Mesenchymal stem cell (in vitro differentiated cells and primary cell): ENCODE measurements at regions not wholly inside any gene's neighbourhood (a gene's known extent, or its start where the extent isn't known, plus 50 kb on each side); places are given as distances from the start of the nearest gene placed in this dataset.

Source experiments
- DNase-seq: peaks from one replicate; pipeline ENCODE4 v3.0.0-alpha.2; 2013
- H2AFZ ChIP-seq: one replicate; pipeline ENCODE4 v1.6.1; 2013; ENCODE audit warnings: low read depth, mild to moderate bottlenecking, control low read depth, inconsistent platforms, low read length, moderate library complexity
- H2AK5ac ChIP-seq: 2 replicates; pipeline ENCODE4 v1.6.1; 2013; ENCODE audit warnings: low read length, moderate library complexity, mild to moderate bottlenecking, inconsistent platforms; ENCODE audit not compliant: severe bottlenecking
- H2BK120ac ChIP-seq: one replicate; pipeline ENCODE4 v1.6.1; 2013; ENCODE audit warnings: low read depth, mild to moderate bottlenecking, inconsistent platforms, low read length, moderate library complexity
- H2BK12ac ChIP-seq, 2 experiments: one replicate each; pipeline ENCODE4 v1.6.1; 2013; ENCODE audit warnings: inconsistent platforms in 2 of 2, low read length in 2 of 2, mild to moderate bottlenecking in 2 of 2, moderate library complexity in 2 of 2, control low read depth in 1 of 2
- H2BK15ac ChIP-seq: one replicate; pipeline ENCODE4 v1.6.1; 2013; ENCODE audit warnings: mild to moderate bottlenecking, low read depth, inconsistent platforms; ENCODE audit not compliant: poor library complexity, severe bottlenecking
- H2BK5ac ChIP-seq: 2 replicates; pipeline ENCODE4 v1.6.1; 2013; ENCODE audit warnings: low read depth, mild to moderate bottlenecking, low read length, control low read depth, inconsistent platforms; ENCODE audit not compliant: poor library complexity, severe bottlenecking
- H3K14ac ChIP-seq, 2 experiments: one replicate each; pipeline ENCODE4 v1.6.1; 2013; ENCODE audit warnings: inconsistent platforms in 2 of 2, low read length in 2 of 2, control low read depth in 1 of 2, mild to moderate bottlenecking in 1 of 2, moderate library complexity in 1 of 2
- H3K18ac ChIP-seq, 2 experiments: one replicate each; pipeline ENCODE4 v1.6.1; 2013; ENCODE audit warnings: inconsistent platforms in 2 of 2, low read length in 2 of 2, control low read depth in 1 of 2, low read depth in 1 of 2, mild to moderate bottlenecking in 1 of 2
- H3K23ac ChIP-seq, 2 experiments: one replicate each; pipeline ENCODE4 v1.6.1; 2013; ENCODE audit warnings: inconsistent platforms in 2 of 2, low read length in 2 of 2, mild to moderate bottlenecking in 2 of 2, moderate library complexity in 2 of 2, control low read depth in 1 of 2
- H3K27ac ChIP-seq: 2 replicates; pipeline ENCODE4 v1.5.1; 2013; ENCODE audit warnings: mild to moderate bottlenecking, moderate library complexity, low read length, control low read depth, inconsistent platforms; ENCODE audit not compliant: poor library complexity, severe bottlenecking
- H3K27me3 ChIP-seq, 2 experiments: 2 replicates each; pipeline versions ENCODE4 v1.6.1 to v1.7.0; 2013; ENCODE audit warnings: low read length in 2 of 2, mild to moderate bottlenecking in 2 of 2, moderate library complexity in 2 of 2, control low read depth in 1 of 2, inconsistent platforms in 1 of 2; ENCODE audit not compliant: control insufficient read depth in 1 of 2, insufficient read depth in 1 of 2
- H3K36me3 ChIP-seq, 2 experiments: 2 replicates each; pipeline versions ENCODE4 v1.6.1 to v1.7.0; 2013; ENCODE audit warnings: low read length in 2 of 2, control low read depth in 1 of 2, inconsistent platforms in 1 of 2, low read depth in 1 of 2, mild to moderate bottlenecking in 1 of 2; ENCODE audit not compliant: insufficient read depth in 2 of 2, control insufficient read depth in 1 of 2
- H3K4ac ChIP-seq, 2 experiments: one replicate each; pipeline ENCODE4 v1.6.1; 2013; ENCODE audit warnings: inconsistent platforms in 2 of 2, low read length in 2 of 2, mild to moderate bottlenecking in 2 of 2, moderate library complexity in 2 of 2, control low read depth in 1 of 2, low read depth in 1 of 2
- H3K4me1 ChIP-seq: 2 replicates; pipeline ENCODE4 v1.6.1; 2013; ENCODE audit warnings: low read depth, low read length, control low read depth; ENCODE audit not compliant: control insufficient read depth, insufficient read depth
- H3K4me2 ChIP-seq: 2 replicates; pipeline ENCODE4 v1.6.1; 2013; ENCODE audit warnings: low read length, mild to moderate bottlenecking, inconsistent platforms; ENCODE audit not compliant: poor library complexity, severe bottlenecking
- H3K4me3 ChIP-seq, 2 experiments: 2 replicates each; pipeline versions ENCODE4 v1.5.1 to v1.7.0; 2013; ENCODE audit warnings: low read length in 2 of 2, mild to moderate bottlenecking in 2 of 2, control low read depth in 1 of 2, low read depth in 1 of 2; ENCODE audit not compliant: insufficient read depth in 1 of 2
- H3K79me1 ChIP-seq: replicated peaks from 2 replicates; pipeline ENCODE4 v1.6.1; 2013; ENCODE audit warnings: mild to moderate bottlenecking, control low read depth, low read length, inconsistent platforms; ENCODE audit not compliant: poor library complexity, severe bottlenecking
- H3K9ac ChIP-seq: 2 replicates; pipeline ENCODE4 v1.7.0; 2013; ENCODE audit warnings: mild to moderate bottlenecking, low read length, moderate library complexity
- H3K9me3 ChIP-seq: 2 replicates; pipeline ENCODE4 v1.7.0; 2013; ENCODE audit warnings: mild to moderate bottlenecking, low read length; ENCODE audit not compliant: control insufficient read depth
- H4K8ac ChIP-seq: one replicate; pipeline ENCODE4 v1.6.1; 2013; ENCODE audit warnings: inconsistent platforms, mild to moderate bottlenecking, low read length, moderate library complexity
- H4K91ac ChIP-seq: one replicate; pipeline ENCODE4 v1.6.1; 2013; ENCODE audit warnings: mild to moderate bottlenecking, low read length, inconsistent platforms
- WGBS: methylation state at CpG from one replicate; pipeline ENCODE4 v1.1.7; 2013; ENCODE audit warnings: mixed read lengths; 5-methylcytosine and 5-hydroxymethylcytosine counted together

DNA sequence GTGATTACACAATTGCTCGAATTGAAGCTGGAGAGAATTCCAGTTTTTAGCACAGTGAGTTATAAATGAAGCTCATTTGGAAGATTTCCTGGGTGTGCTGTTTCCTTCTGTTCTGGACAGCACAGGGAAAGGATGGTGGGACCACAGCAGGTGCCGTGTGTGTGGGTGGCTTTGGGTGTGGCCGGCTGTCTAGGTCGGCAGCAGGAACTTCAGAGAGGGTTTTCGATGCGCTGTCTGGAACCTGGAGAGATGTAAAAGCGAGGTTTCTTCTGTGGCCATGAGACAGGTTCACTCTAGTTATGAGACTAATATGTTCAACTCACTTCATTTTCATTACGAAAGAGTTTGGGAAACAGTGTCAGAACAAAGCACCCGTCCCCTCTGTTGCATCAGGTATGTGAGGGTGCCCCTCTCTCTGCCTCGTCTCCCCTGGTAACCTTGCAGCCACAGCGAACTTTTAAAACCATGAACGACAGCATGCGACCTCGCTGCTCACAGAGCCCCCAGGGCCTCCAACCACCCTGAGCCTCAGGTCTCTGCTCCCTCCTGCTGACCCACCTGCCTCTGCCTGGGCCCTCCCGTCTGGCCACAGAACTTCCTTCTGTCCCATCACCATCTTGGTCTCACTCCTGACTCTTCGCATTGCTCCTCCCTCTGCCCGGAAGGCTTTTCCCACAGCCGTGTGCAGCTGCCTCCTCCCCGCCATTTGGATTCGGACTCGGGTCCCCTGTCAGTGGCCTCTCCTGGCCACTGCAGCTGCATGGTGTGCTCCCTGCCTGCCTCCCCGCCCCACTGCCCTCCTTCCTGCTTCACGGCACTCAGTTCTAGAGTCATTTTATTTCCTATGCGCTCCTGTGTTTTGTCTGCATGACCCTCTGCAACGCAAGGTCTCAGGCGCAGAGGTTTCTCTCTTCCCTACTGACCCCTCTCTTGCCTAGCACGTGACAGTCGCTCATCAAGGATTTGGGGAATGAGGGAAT lies 151.2 kb downstream of the NDUFA10 start:
- no peak overlapping the region for H2BK120ac ChIP-seq
- peaks cover 0 to 18% of the 10 kb centered on the region in 2 experiments for H3K27me3 ChIP-seq
- no peak overlapping the region for H2AFZ ChIP-seq
- DNase-seq: no peak
- no peak overlapping the region for H2AK5ac ChIP-seq
- WGBS: 73% methylated on average over 26 of the region's 28 CpGs
- H3K36me3 ChIP-seq: no peaks in the 10 kb centered on the region
- no peak overlapping the region for H4K91ac ChIP-seq
- no peak overlapping the region for H4K8ac ChIP-seq
- H3K23ac ChIP-seq: no peak overlapping the region
- H3K4me1 ChIP-seq: no peaks in the 10 kb centered on the region
- H3K4ac ChIP-seq: no peak overlapping the region
- H3K14ac ChIP-seq: no peak overlapping the region
- H3K4me3 ChIP-seq: no peak overlapping the region
- H3K4me2 ChIP-seq: no peak overlapping the region
- no peak overlapping the region for H3K18ac ChIP-seq
- no peak overlapping the region for H2BK15ac ChIP-seq
- no peaks in the 10 kb centered on the region for H3K79me1 ChIP-seq
- H3K9ac ChIP-seq: no peak overlapping the region
- no peaks in the 10 kb centered on the region for H3K9me3 ChIP-seq
- no peak overlapping the region for H3K27ac ChIP-seq
- no peak overlapping the region for H2BK5ac ChIP-seq
- no peak overlapping the region for H2BK12ac ChIP-seq

DNA sequence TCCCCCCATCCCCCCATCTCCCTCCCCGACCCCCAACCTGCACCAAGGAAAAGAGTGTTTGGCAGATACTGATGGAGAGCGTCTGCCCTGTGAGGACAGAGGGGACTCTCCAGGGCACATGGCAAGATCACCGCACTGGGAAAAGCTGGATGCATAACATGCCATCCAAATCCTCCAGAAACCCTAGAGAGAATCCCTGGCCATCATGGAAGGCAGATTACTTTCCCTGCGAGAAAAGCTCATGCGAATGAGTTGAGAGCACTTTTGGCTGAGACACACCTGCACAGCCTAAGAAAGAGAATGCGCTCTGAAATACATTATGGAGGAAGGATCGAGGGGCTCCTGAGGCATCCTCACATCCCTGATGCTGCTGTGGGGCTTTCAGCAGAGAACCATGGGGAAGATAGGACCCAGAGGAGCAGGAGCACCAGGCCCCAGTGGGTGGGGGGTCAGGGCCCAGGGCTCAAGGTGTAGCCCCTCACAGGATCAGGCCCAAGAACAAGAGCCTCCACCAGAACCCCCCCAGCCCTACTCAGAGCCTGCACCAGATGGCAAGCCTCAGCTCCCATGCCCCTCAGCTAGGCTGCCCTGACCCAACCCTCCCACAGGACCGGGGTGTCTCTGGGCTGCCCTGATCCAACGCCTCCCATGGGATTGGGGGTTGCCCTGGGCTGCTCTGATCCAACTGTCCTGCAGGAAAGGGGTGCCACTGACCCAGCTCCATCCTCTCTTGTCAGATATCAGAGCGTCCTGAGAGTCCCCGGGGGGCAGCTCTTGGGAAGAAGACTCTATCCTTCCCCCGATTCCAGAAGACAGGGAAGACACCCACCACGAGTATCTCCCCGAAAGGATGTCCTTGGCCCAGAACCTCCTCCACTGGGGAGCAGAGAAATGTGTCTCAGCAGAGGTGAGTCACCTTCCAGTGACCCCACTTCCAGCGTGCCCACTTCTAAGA lies 153.4 kb downstream of the NDUFA10 start:
- H3K18ac ChIP-seq: no peak overlapping the region
- H3K4ac ChIP-seq: no peak overlapping the region
- H3K4me3 ChIP-seq: no peak overlapping the region
- no peak overlapping the region for H2AK5ac ChIP-seq
- no peaks in the 10 kb centered on the region for H3K36me3 ChIP-seq
- H4K8ac ChIP-seq: no peak overlapping the region
- H3K27me3 ChIP-seq: peaks cover 0 to 13% of the 10 kb centered on the region in 2 experiments
- no peak overlapping the region for H3K9ac ChIP-seq
- H3K14ac ChIP-seq: no peak overlapping the region
- no peaks in the 10 kb centered on the region for H3K4me1 ChIP-seq
- H3K4me2 ChIP-seq: no peak overlapping the region
- no peak overlapping the region for H3K27ac ChIP-seq
- no peak for DNase-seq
- no peak overlapping the region for H3K23ac ChIP-seq
- WGBS: 74% methylated on average over 14 of the region's 15 CpGs
- no peak overlapping the region for H4K91ac ChIP-seq
- H2BK12ac ChIP-seq: no peak overlapping the region
- H2BK5ac ChIP-seq: no peak overlapping the region
- H2BK120ac ChIP-seq: no peak overlapping the region
- no peaks in the 10 kb centered on the region for H3K79me1 ChIP-seq
- H2BK15ac ChIP-seq: no peak overlapping the region
- no peak overlapping the region for H2AFZ ChIP-seq
- H3K9me3 ChIP-seq: no peaks in the 10 kb centered on the region

DNA sequence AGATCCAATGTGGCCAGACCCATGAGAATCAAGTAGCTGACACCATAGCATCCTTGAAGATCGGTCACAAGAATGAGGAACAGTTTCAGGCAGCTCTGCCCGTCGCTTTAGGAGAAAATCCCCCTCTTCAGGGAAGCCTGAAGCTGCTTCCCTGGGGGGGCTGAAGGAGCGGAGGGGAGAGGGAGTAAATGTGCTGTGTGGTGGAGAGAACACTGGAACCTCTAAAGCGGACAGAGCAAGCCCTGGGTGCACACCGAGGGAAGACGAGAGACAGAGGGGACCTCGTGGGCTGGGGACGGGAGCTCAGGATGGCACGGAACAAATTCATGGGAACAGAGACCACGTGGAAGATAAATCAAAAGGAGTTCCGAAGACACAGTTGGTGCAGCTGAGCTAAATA lies 154.3 kb downstream of the NDUFA10 start:
- Histone ChIP-seq H2BK15ac (no peak overlapping the region), H3K36me3 (no peaks in the 10 kb centered on the region), H3K27ac (no peak overlapping the region), H3K79me1 (no peaks in the 10 kb centered on the region), H2AK5ac (no peak overlapping the region), H2BK5ac (no peak overlapping the region), H3K9ac (no peak overlapping the region), H3K27me3 (peaks cover 0 to 13% of the 10 kb centered on the region in 2 experiments), H2BK12ac (no peak overlapping the region), H3K23ac (no peak overlapping the region), H3K18ac (no peak overlapping the region), H3K4ac (no peak overlapping the region), H3K14ac (no peak overlapping the region), H3K4me3 (no peak overlapping the region), H4K91ac (no peak overlapping the region), H3K4me1 (peaks cover under 1% of the 10 kb centered on the region), H4K8ac (no peak overlapping the region), H3K4me2 (no peak overlapping the region), H2AFZ (no peak overlapping the region), H3K9me3 (no peaks in the 10 kb centered on the region), H2BK120ac (no peak overlapping the region)
- no peak for DNase-seq
- WGBS: 76% methylated on average over 12 of the region's 12 CpGs

DNA sequence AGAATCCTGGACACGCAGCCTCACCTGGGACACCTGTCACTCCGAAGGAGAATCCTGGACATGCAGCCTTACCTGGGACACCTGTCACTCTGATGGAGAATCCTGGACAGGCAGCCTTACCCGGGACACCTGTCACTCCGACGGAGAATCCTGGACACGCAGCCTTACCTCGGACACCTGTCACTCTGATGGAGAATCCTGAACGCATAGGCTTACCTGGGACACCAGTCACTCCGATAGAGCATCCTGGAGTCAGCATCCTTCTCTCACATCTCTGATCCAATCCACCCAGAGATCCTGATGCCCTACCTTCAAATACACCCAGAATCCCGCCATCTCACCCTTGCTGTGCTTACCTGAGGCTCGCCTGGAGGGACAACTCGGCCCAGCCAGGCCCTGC lies 154.9 kb downstream of the NDUFA10 start:
- no peaks in the 10 kb centered on the region for H3K79me1 ChIP-seq
- H2BK120ac ChIP-seq: no peak overlapping the region
- no peak overlapping the region for H4K91ac ChIP-seq
- H3K4me3 ChIP-seq: no peak overlapping the region
- H3K14ac ChIP-seq: no peak overlapping the region
- no peak overlapping the region for H3K4me2 ChIP-seq
- H3K36me3 ChIP-seq: no peaks in the 10 kb centered on the region
- H2BK15ac ChIP-seq: no peak overlapping the region
- no peak overlapping the region for H3K23ac ChIP-seq
- no peak overlapping the region for H2BK12ac ChIP-seq
- H2AFZ ChIP-seq: no peak overlapping the region
- no peak overlapping the region for H3K4ac ChIP-seq
- peaks cover 2% of the 10 kb centered on the region for H3K4me1 ChIP-seq
- WGBS: 75% methylated on average over 12 of the region's 12 CpGs
- H3K9me3 ChIP-seq: no peaks in the 10 kb centered on the region
- H3K18ac ChIP-seq: no peak overlapping the region
- no peak overlapping the region for H3K9ac ChIP-seq
- H3K27me3 ChIP-seq: peaks cover 0 to 13% of the 10 kb centered on the region in 2 experiments
- no peak overlapping the region for H2AK5ac ChIP-seq
- no peak overlapping the region for H2BK5ac ChIP-seq
- H3K27ac ChIP-seq: no peak overlapping the region
- no peak overlapping the region for H4K8ac ChIP-seq
- DNase-seq: no peak
